ENCODE measurements at regions not wholly inside any gene's neighbourhood (a gene's known extent, or its start where the extent isn't known, plus 50 kb on each side); places are given as distances from the start of the nearest gene placed in this dataset.

- TF ChIP-seq, protein P1, sequence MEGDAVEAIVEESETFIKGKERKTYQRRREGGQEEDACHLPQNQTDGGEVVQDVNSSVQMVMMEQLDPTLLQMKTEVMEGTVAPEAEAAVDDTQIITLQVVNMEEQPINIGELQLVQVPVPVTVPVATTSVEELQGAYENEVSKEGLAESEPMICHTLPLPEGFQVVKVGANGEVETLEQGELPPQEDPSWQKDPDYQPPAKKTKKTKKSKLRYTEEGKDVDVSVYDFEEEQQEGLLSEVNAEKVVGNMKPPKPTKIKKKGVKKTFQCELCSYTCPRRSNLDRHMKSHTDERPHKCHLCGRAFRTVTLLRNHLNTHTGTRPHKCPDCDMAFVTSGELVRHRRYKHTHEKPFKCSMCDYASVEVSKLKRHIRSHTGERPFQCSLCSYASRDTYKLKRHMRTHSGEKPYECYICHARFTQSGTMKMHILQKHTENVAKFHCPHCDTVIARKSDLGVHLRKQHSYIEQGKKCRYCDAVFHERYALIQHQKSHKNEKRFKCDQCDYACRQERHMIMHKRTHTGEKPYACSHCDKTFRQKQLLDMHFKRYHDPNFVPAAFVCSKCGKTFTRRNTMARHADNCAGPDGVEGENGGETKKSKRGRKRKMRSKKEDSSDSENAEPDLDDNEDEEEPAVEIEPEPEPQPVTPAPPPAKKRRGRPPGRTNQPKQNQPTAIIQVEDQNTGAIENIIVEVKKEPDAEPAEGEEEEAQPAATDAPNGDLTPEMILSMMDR (IDR thresholded peaks at IDR 0.05), result no peak
- no peak overlapping the region for H3K4me3 ChIP-seq (ENCODE audit: low read length)
- Mint-ChIP-seq H3K9me3 (no peaks in the 10 kb centered on the region), H3K27me3 (ENCODE audit: low read depth in 2 of 2) (peaks cover 15 to 25% of the 10 kb centered on the region in 2 donors), H3K4me1 (no peaks in the 10 kb centered on the region), H3K4me3 (no peak overlapping the region), H3K27ac (no peak overlapping the region), H3K36me3 (no peaks in the 10 kb centered on the region)
- H3K27me3 ChIP-seq (ENCODE audit: control insufficient read depth, insufficient read depth, low read length), result no peaks in the 10 kb centered on the region
- 93% methylated on average over 3 of the region's 3 CpGs for WGBS (ENCODE audit: insufficient coverage)
- no peak for ATAC-seq
- no peaks in the 10 kb centered on the region for H3K4me1 ChIP-seq (ENCODE audit: control insufficient read depth, insufficient read depth, low read length)
- no peak for DNase-seq
- intact Hi-C loops (cut with micrococcal nuclease), result no loop called here
- H3K27ac ChIP-seq (ENCODE audit: low read length), result no peak overlapping the region
- no peaks in the 10 kb centered on the region for H3K36me3 ChIP-seq (ENCODE audit: control insufficient read depth, insufficient read depth, low read length)
- no peaks in the 10 kb centered on the region for H3K9me3 ChIP-seq (ENCODE audit: control insufficient read depth, insufficient read depth, low read length)
Measured at GRCh38 chr13:44045180-44045562, 165.5 kb downstream of the LACC1 start.

GRCh38 chr13:44046428-44046827, 166.7 kb downstream of the LACC1 start:
- peaks cover 8 to 21% of the 10 kb centered on the region in 2 donors for H3K27me3 Mint-ChIP-seq (ENCODE audit: low read depth in 2 of 2)
- H3K4me3 Mint-ChIP-seq, result no peak overlapping the region
- ATAC-seq (no peak), DNase-seq (no peak)
- Histone ChIP-seq H3K27me3 (ENCODE audit: control insufficient read depth, insufficient read depth, low read length) (no peaks in the 10 kb centered on the region), H3K36me3 (ENCODE audit: control insufficient read depth, insufficient read depth, low read length) (no peaks in the 10 kb centered on the region), H3K4me1 (ENCODE audit: control insufficient read depth, insufficient read depth, low read length) (no peaks in the 10 kb centered on the region), H3K9me3 (ENCODE audit: control insufficient read depth, insufficient read depth, low read length) (no peaks in the 10 kb centered on the region), H3K27ac (ENCODE audit: low read length) (no peak overlapping the region), H3K4me3 (ENCODE audit: low read length) (no peak overlapping the region)
- H3K9me3 Mint-ChIP-seq, result no peaks in the 10 kb centered on the region
- no peak overlapping the region for H3K27ac Mint-ChIP-seq
- H3K36me3 Mint-ChIP-seq, result no peaks in the 10 kb centered on the region
- H3K4me1 Mint-ChIP-seq, result no peaks in the 10 kb centered on the region
- WGBS (ENCODE audit: insufficient coverage), result 89% methylated on average over 4 of the region's 5 CpGs
- intact Hi-C loops (cut with micrococcal nuclease), result no loop called here
- TF ChIP-seq, protein P1 (IDR thresholded peaks at IDR 0.05), result no peak

GRCh38 chr13:44048326-44048725, 168.6 kb downstream of the LACC1 start:
- Mint-ChIP-seq H3K4me3 (no peak overlapping the region), H3K27ac (no peak overlapping the region), H3K9me3 (no peaks in the 10 kb centered on the region), H3K36me3 (no peaks in the 10 kb centered on the region), H3K4me1 (no peaks in the 10 kb centered on the region), H3K27me3 (ENCODE audit: low read depth in 2 of 2) (peaks cover 20 to 28% of the 10 kb centered on the region in 2 donors)
- Histone ChIP-seq H3K9me3 (ENCODE audit: control insufficient read depth, insufficient read depth, low read length) (no peaks in the 10 kb centered on the region), H3K4me3 (ENCODE audit: low read length) (no peak overlapping the region), H3K27me3 (ENCODE audit: control insufficient read depth, insufficient read depth, low read length) (no peaks in the 10 kb centered on the region), H3K4me1 (ENCODE audit: control insufficient read depth, insufficient read depth, low read length) (no peaks in the 10 kb centered on the region), H3K27ac (ENCODE audit: low read length) (no peak overlapping the region), H3K36me3 (ENCODE audit: control insufficient read depth, insufficient read depth, low read length) (no peaks in the 10 kb centered on the region)
- WGBS (ENCODE audit: insufficient coverage), result 87% methylated on average over 3 of the region's 3 CpGs
- intact Hi-C loops (cut with micrococcal nuclease), result no loop called here
- TF ChIP-seq, protein P1 (IDR thresholded peaks at IDR 0.05), result no peak
- no peak for ATAC-seq
- no peak for DNase-seq

DNA sequence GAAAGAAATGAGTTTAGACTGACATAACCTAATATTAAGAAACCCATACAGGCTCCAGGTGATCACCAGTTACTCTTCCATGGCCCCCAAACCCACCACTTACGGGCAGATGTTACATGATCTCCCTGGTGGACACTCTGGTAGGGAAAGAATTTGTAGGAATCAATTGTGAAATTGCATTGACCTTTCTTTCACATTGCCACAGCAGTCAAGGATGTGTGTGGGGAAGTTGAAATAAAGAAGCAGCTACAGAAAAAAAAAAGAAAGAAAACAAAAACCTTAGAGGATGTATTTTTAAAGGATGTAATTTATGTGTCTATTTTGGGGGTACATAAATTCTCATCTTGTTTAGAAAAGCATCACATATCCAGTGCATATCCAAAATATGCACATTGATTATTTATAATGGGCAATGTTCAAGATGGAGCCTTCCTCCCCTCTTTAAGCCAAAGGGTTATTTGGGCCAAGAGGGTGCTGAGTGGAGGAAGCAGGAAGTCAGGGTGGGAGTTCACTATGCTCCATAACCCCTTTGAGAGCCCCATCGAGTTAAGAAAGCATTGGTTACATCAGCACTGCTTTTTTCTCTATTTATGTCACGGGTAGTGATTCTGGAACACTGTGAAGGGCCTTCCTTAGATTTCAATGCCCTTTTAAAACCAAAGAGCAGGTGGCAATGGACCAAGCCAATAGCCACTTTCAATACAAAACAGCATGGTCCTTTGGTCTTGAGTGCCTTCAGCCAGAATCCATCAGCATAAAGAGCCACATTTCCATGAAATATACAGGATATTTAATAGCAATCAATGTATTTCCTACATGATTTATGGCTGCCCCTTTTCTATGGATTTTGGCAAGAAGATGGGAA, 169.6 kb downstream of the LACC1 start:
- Histone ChIP-seq H3K4me3 (ENCODE audit: low read length) (no peak overlapping the region), H3K9me3 (ENCODE audit: control insufficient read depth, insufficient read depth, low read length) (no peaks in the 10 kb centered on the region), H3K27me3 (ENCODE audit: control insufficient read depth, insufficient read depth, low read length) (no peaks in the 10 kb centered on the region), H3K36me3 (ENCODE audit: control insufficient read depth, insufficient read depth, low read length) (no peaks in the 10 kb centered on the region), H3K4me1 (ENCODE audit: control insufficient read depth, insufficient read depth, low read length) (no peaks in the 10 kb centered on the region), H3K27ac (ENCODE audit: low read length) (no peak overlapping the region)
- DNase-seq (no peak), ATAC-seq (no peak)
- H3K4me3 Mint-ChIP-seq, result no peak overlapping the region
- peaks cover 26 to 34% of the 10 kb centered on the region in 2 donors for H3K27me3 Mint-ChIP-seq (ENCODE audit: low read depth in 2 of 2)
- H3K9me3 Mint-ChIP-seq, result no peaks in the 10 kb centered on the region
- TF ChIP-seq, protein P1 (IDR thresholded peaks at IDR 0.05), result no peak
- H3K4me1 Mint-ChIP-seq, result no peaks in the 10 kb centered on the region
- 59% methylated on average over 3 of the region's 3 CpGs for WGBS (ENCODE audit: insufficient coverage)
- intact Hi-C loops (cut with micrococcal nuclease), result no loop called here
- H3K27ac Mint-ChIP-seq, result no peak overlapping the region
- no peaks in the 10 kb centered on the region for H3K36me3 Mint-ChIP-seq
